HepG2 (cell line): ENCODE measurements at regions not wholly inside any gene's neighbourhood (a gene's known extent, or its start where the extent isn't known, plus 50 kb on each side); places are given as distances from the start of the nearest gene placed in this dataset.

ENCODE experiments used
- ARHGAP35 ChIP-seq: sonication (generic); formaldehyde crosslinking; IDR thresholded peaks from 2 replicates; pipeline ENCODE4 v1.9.0; 2022; ENCODE audit warnings: mild to moderate bottlenecking, inconsistent platforms, moderate library complexity, missing genetic modification reagents, borderline replicate concordance
- FUBP1 ChIP-seq: sonication (generic); formaldehyde crosslinking; IDR thresholded peaks from 2 replicates; pipeline ENCODE4 v1.5.1; 2020; ENCODE audit warnings: missing genetic modification reagents, mild to moderate bottlenecking, borderline replicate concordance
- GMEB1 ChIP-seq: sonication (generic); formaldehyde crosslinking; IDR thresholded peaks from 2 replicates; pipeline ENCODE4 v1.5.1; 2020; ENCODE audit warnings: missing genetic modification reagents, mild to moderate bottlenecking, borderline replicate concordance
- HBP1 ChIP-seq: IDR thresholded peaks from 2 replicates; pipeline ENCODE4 v1.6.1; 2016; ENCODE audit warnings: low read depth, control low read depth
- HMG20A ChIP-seq: IDR thresholded peaks from 2 replicates; pipeline ENCODE4 v1.6.1; 2016; ENCODE audit warnings: borderline replicate concordance
- HNRNPL ChIP-seq: fragments of 200-400 bp; formaldehyde crosslinking; IDR thresholded peaks from 2 replicates; pipeline ENCODE4 v1.6.1; 2017; ENCODE audit warnings: mild to moderate bottlenecking, low read depth, low read length
- MXD4 ChIP-seq: IDR thresholded peaks from 2 replicates; pipeline ENCODE4 v1.6.1; 2016; ENCODE audit warnings: mild to moderate bottlenecking, missing biosample characterization, missing genetic modification reagents
- NBN ChIP-seq: fragments of 450-650 bp; conservative IDR thresholded peaks from 2 replicates; pipeline ENCODE4 v1.6.1; 2017
- NFE2L1 ChIP-seq: sonication (generic); formaldehyde crosslinking; IDR thresholded peaks from 2 replicates; pipeline ENCODE4 v1.4.0; 2020; ENCODE audit warnings: missing genetic modification reagents, mild to moderate bottlenecking, borderline replicate concordance
- NFKBIZ ChIP-seq: IDR thresholded peaks from 2 replicates; pipeline ENCODE4 v1.6.1; 2018; ENCODE audit warnings: missing genetic modification reagents, missing compliant biosample characterization
- NFYB ChIP-seq: sonication (generic); formaldehyde crosslinking; IDR thresholded peaks from 2 replicates; pipeline ENCODE4 v1.4.0; 2020; ENCODE audit warnings: missing genetic modification reagents
- PITX1 ChIP-seq: sonication (generic); formaldehyde crosslinking; IDR thresholded peaks from 2 replicates; pipeline ENCODE4 v1.5.1; 2020; ENCODE audit warnings: mild to moderate bottlenecking, missing genetic modification reagents
- SALL2 ChIP-seq: sonication (generic); formaldehyde crosslinking; IDR thresholded peaks from 2 replicates; pipeline ENCODE4 v1.8.1; 2023; ENCODE audit warnings: mild to moderate bottlenecking, missing genetic modification reagents, inconsistent platforms
- SP140L ChIP-seq: sonication (generic); formaldehyde crosslinking; IDR thresholded peaks from 2 replicates; pipeline ENCODE4 v1.4.0; 2020; ENCODE audit warnings: missing genetic modification reagents, borderline replicate concordance
- TEAD3 ChIP-seq: optimal IDR thresholded peaks from 2 replicates; pipeline ENCODE3; 2016; ENCODE audit warnings: borderline replicate concordance
- TMF1 ChIP-seq: sonication (generic); formaldehyde crosslinking; IDR thresholded peaks from 2 replicates; pipeline ENCODE4 v1.8.1; 2022; ENCODE audit warnings: low read depth, missing genetic modification reagents
- TP53 ChIP-seq: sonication (generic); formaldehyde crosslinking; conservative IDR thresholded peaks from 2 replicates; pipeline ENCODE4 v1.4.0; 2020; ENCODE audit warnings: missing genetic modification reagents
- ZBTB8A ChIP-seq: sonication (generic); formaldehyde crosslinking; IDR thresholded peaks from 2 replicates; pipeline ENCODE4 v1.4.0; 2020; ENCODE audit warnings: mild to moderate bottlenecking, low read depth, missing genetic modification reagents, borderline replicate concordance
- ZC3H13 ChIP-seq: sonication (generic); formaldehyde crosslinking; IDR thresholded peaks from 2 replicates; pipeline ENCODE4 v1.8.1; 2023; ENCODE audit warnings: mild to moderate bottlenecking, missing genetic modification reagents, moderate library complexity
- ZFP62 ChIP-seq: sonication (generic); formaldehyde crosslinking; IDR thresholded peaks from 2 replicates; pipeline ENCODE4 v1.4.0; 2020; ENCODE audit warnings: missing genetic modification reagents
- ZNF205 ChIP-seq: IDR thresholded peaks from 2 replicates; pipeline ENCODE4 v1.6.1; 2018; ENCODE audit warnings: missing biosample characterization, missing genetic modification reagents
- ZNF224 ChIP-seq: sonication (generic); formaldehyde crosslinking; IDR thresholded peaks from 2 replicates; pipeline ENCODE4 v1.5.0; 2020; ENCODE audit warnings: mild to moderate bottlenecking, missing genetic modification reagents
- ZNF256 ChIP-seq: sonication (generic); formaldehyde crosslinking; conservative IDR thresholded peaks from 2 replicates; pipeline ENCODE4 v1.4.0; 2020; ENCODE audit warnings: missing genetic modification reagents
- ZNF264 ChIP-seq: sonication (generic); formaldehyde crosslinking; IDR thresholded peaks from 2 replicates; pipeline ENCODE4 v1.4.0; 2020; ENCODE audit warnings: missing genetic modification reagents
- ZNF644 ChIP-seq: IDR thresholded peaks from 2 replicates; pipeline ENCODE4 v1.6.1; 2016; ENCODE audit warnings: low read depth
- ZNF773 ChIP-seq: sonication (generic); formaldehyde crosslinking; IDR thresholded peaks from 2 replicates; pipeline ENCODE4 v1.4.0; 2020; ENCODE audit warnings: missing genetic modification reagents, borderline replicate concordance
- ZNF839 ChIP-seq: sonication (generic); formaldehyde crosslinking; IDR thresholded peaks from 2 replicates; pipeline ENCODE4 v1.4.0; 2020; ENCODE audit warnings: missing genetic modification reagents, mild to moderate bottlenecking, borderline replicate concordance

DNA sequence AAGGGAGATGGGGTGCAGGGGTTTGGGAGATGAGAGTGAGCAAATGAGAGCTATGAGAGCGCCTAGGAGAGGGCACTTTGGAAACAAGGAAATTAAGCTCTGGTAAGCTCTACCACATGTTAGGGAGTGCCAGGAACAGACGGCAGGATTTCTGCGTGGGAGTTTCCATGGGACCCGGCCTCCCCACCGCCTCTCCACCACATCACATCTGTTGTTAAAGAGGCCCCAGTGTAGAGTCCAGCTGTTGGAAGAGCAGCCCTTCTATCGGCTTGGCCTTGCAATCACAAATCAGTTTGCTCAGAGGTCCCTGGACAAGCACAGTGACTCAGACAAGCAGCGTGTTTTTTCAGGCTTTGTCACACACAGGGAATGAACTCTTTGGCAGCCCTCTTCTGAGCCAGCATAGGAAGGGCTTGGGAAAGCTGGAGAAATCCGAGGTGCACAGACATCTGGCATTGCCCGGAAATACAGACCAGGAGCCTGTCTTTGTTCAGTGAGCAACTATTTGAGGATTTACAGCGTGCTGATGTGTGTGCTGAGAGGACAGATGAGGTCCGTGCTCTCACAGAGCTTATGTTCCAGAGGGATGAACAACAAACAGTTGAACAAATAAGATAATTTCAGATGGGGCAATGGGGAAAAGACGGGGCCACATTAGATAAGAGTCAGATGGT lies 370.6 kb upstream of the PROK2 start (continued):
- TF ChIP-seq SP140L (CRISPR knock-in tag), result no peak
- 0 out of 2 replicates have a peak, but pooled peaks have one; percentile 26 for TF ChIP-seq NFKBIZ (CRISPR knock-in tag)
- no peak for TF ChIP-seq NBN
- no peak for TF ChIP-seq HNRNPL
- TF ChIP-seq NFE2L1 (CRISPR knock-in tag), result no peak
- TF ChIP-seq HBP1 (CRISPR knock-in tag), result peak; percentile 69; the same call in 1 of the 2 replicates
- TF ChIP-seq ZNF773 (CRISPR knock-in tag), result no peak
- no peak for TF ChIP-seq ZFP62 (CRISPR knock-in tag)
- no peak for TF ChIP-seq ZC3H13 (CRISPR knock-in tag)
- TF ChIP-seq ZNF224 (CRISPR knock-in tag), result 0 out of 2 replicates have a peak, but pooled peaks have one; percentile 23
- peak; percentile 76 for TF ChIP-seq NFYB
- TF ChIP-seq ZNF264 (CRISPR knock-in tag), result no peak
- TF ChIP-seq ARHGAP35 (CRISPR knock-in tag), result no peak
- TF ChIP-seq ZNF839, result no peak
- TF ChIP-seq SALL2 (CRISPR knock-in tag), result peak; percentile 51; the same call in 1 of the 2 replicates
- peak; percentile 58 for TF ChIP-seq ZNF644
- peak; percentile 15 for TF ChIP-seq TEAD3
- TF ChIP-seq PITX1 (CRISPR knock-in tag), result peak; percentile 69; the same call in 1 of the 2 replicates
- TF ChIP-seq TP53 (CRISPR knock-in tag), result no peak
- TF ChIP-seq GMEB1 (CRISPR knock-in tag), result 0 out of 2 replicates have a peak, but pooled peaks have one; percentile 11
- TF ChIP-seq MXD4 (CRISPR knock-in tag), result peak; percentile 22; the same call in 1 of the 2 replicates
- TF ChIP-seq TMF1 (CRISPR knock-in tag), result no peak
- TF ChIP-seq ZNF205 (CRISPR knock-in tag), result no peak
- no peak for TF ChIP-seq ZBTB8A (CRISPR knock-in tag)
- no peak for TF ChIP-seq ZNF256 (CRISPR knock-in tag)
- TF ChIP-seq HMG20A, result peak; percentile 19; the same call in 1 of the 2 replicates
- TF ChIP-seq FUBP1 (CRISPR knock-in tag), result no peak
